K562 (cell line): ENCODE measurements at regions not wholly inside any gene's neighbourhood (a gene's known extent, or its start where the extent isn't known, plus 50 kb on each side); places are given as distances from the start of the nearest gene placed in this dataset.

Experiments used
- CBX3 ChIP-seq, 2 experiments: IDR thresholded peaks; 1 replicate in 1 of 2; 2 replicates in 1 of 2; pipeline ENCODE4 v1.6.1; 2012; ENCODE audit warnings: inconsistent platforms in 2 of 2, low read length in 2 of 2, borderline replicate concordance in 1 of 2, control low read depth in 1 of 2
- CREB1 ChIP-seq, 2 experiments: sonication (generic) in 1 of 2; formaldehyde crosslinking in 1 of 2; IDR thresholded peaks; 2 replicates each; pipeline versions ENCODE4 v1.6.1 to v1.8.0; 2012 to 2022; ENCODE audit warnings: inconsistent platforms in 1 of 2, mild to moderate bottlenecking in 1 of 2, missing genetic modification reagents in 1 of 2, moderate library complexity in 1 of 2
- NCOA2 ChIP-seq, 2 experiments: fragments of 450-650 bp; IDR thresholded peaks; 2 replicates each; pipeline ENCODE4 v1.6.1; 2018; ENCODE audit warnings: mild to moderate bottlenecking in 2 of 2, moderate library complexity in 1 of 2; ENCODE audit not compliant: partially characterized antibody in 2 of 2
- NCOA6 ChIP-seq: fragments of 450-650 bp; IDR thresholded peaks from 2 replicates; pipeline ENCODE4 v1.6.1; 2017; ENCODE audit warnings: mild to moderate bottlenecking
- NFE2L1 ChIP-seq: fragments of 450-650 bp; IDR thresholded peaks from 2 replicates; pipeline ENCODE4 v1.6.1; 2016; ENCODE audit warnings: missing genetic modification characterization, low read depth, mild to moderate bottlenecking, missing compliant biosample characterization, moderate library complexity, borderline replicate concordance
- REST ChIP-seq, 2 experiments: fragments of 450-650 bp; formaldehyde crosslinking in 1 of 2; IDR thresholded peaks; 2 replicates each; pipeline versions ENCODE4 v1.4.0 to v1.6.1; 2014 to 2020; ENCODE audit warnings: mild to moderate bottlenecking in 2 of 2, borderline replicate concordance in 1 of 2, low read depth in 1 of 2
- TAF15 ChIP-seq: fragments of 200-400 bp; formaldehyde crosslinking; IDR thresholded peaks from 2 replicates; pipeline ENCODE4 v1.6.1; 2017; ENCODE audit warnings: mild to moderate bottlenecking, low read depth, low read length, moderate library complexity
- ZNF217 ChIP-seq: sonication (generic); formaldehyde crosslinking; IDR thresholded peaks from 2 replicates; pipeline ENCODE4 v1.8.0; 2022; ENCODE audit warnings: mild to moderate bottlenecking, missing genetic modification reagents
- ZNF407 ChIP-seq: fragments of 450-650 bp; IDR thresholded peaks from 2 replicates; pipeline ENCODE4 v1.6.1; 2016; ENCODE audit warnings: low read depth

GRCh38 chr9:73892335-73892734 is 604.8 kb upstream of the RORB start (continued):
- TF ChIP-seq REST (IDR thresholded peaks at IDR 0.05; ENCODE audit: borderline replicate concordance): no peak
- no peak for TF ChIP-seq REST (CRISPR knock-in tag; IDR thresholded peaks at IDR 0.05; ENCODE audit: low read depth)
- no peak for TF ChIP-seq ZNF407
- no peak for TF ChIP-seq CREB1 (IDR thresholded peaks at IDR 0.05)
- TF ChIP-seq CREB1 (CRISPR knock-in tag; IDR thresholded peaks at IDR 0.05): no peak
- TF ChIP-seq NCOA2 (IDR thresholded peaks at IDR 0.05; ENCODE audit: partially characterized antibody in 2 of 2): no peak
- no peak for TF ChIP-seq TAF15
- TF ChIP-seq ZNF217: no peak
- TF ChIP-seq CBX3 (IDR thresholded peaks at IDR 0.05; ENCODE audit: borderline replicate concordance in 1 of 2, low read length in 2 of 2): no peak
- TF ChIP-seq NFE2L1: no peak
- no peak for TF ChIP-seq NCOA6
